ENCODE measurements at regions not wholly inside any gene's neighbourhood (a gene's known extent, or its start where the extent isn't known, plus 50 kb on each side); places are given as distances from the start of the nearest gene placed in this dataset.

- Histone ChIP-seq H3K27ac (ENCODE audit: low read depth, low read length, poor library complexity, severe bottlenecking) (no peak overlapping the region), H3K9me3 (ENCODE audit: low read depth, low read length, poor library complexity, severe bottlenecking) (no peaks in the 10 kb centered on the region), H3K27me3 (replicated peaks; ENCODE audit: insufficient read depth, low read depth, low read length, poor library complexity) (no peaks in the 10 kb centered on the region), H3K4me1 (ENCODE audit: insufficient read depth, low read length, poor library complexity, severe bottlenecking) (no peaks in the 10 kb centered on the region), H3K36me3 (ENCODE audit: insufficient read depth, low read length, poor library complexity, severe bottlenecking) (no peaks in the 10 kb centered on the region), H3K4me3 (ENCODE audit: low read depth, low read length, poor library complexity, severe bottlenecking) (no peak overlapping the region)
- intact Hi-C loops (cut with micrococcal nuclease; ENCODE audit: unreplicated experiment) = no loop called here
- BruUV-seq (replicated peaks) = no TSS peak
- ChIA-PET CTCF (no interaction called here), POLR2A (ENCODE audit: low non-redundant PET) (no interaction called here)
- TF ChIP-seq EZH2 (IDR thresholded peaks at IDR 0.05; ENCODE audit: borderline replicate concordance, low read depth, low read length, poor library complexity, severe bottlenecking) (no peak), CTCF (conservative IDR thresholded peaks at IDR 0.05; ENCODE audit: low read depth, low read length) (no peak)
- DNase-seq (ENCODE audit: low spot score) = no peak
Measured at GRCh38 chr18:46399303-46399702, 257.7 kb downstream of the LOXHD1 start.

- intact Hi-C loops (cut with micrococcal nuclease; ENCODE audit: unreplicated experiment) = loop anchor here (2.0 kb wide), 1 partner anchor 40 kb away; no protein-coding TSS in a partner anchor
- Histone ChIP-seq H3K9me3 (ENCODE audit: low read depth, low read length, poor library complexity, severe bottlenecking) (no peaks in the 10 kb centered on the region), H3K4me1 (ENCODE audit: insufficient read depth, low read length, poor library complexity, severe bottlenecking) (no peaks in the 10 kb centered on the region), H3K4me3 (ENCODE audit: low read depth, low read length, poor library complexity, severe bottlenecking) (no peak overlapping the region), H3K27me3 (replicated peaks; ENCODE audit: insufficient read depth, low read depth, low read length, poor library complexity) (no peaks in the 10 kb centered on the region), H3K36me3 (ENCODE audit: insufficient read depth, low read length, poor library complexity, severe bottlenecking) (no peaks in the 10 kb centered on the region), H3K27ac (ENCODE audit: low read depth, low read length, poor library complexity, severe bottlenecking) (no peak overlapping the region)
- no TSS peak for BruUV-seq (replicated peaks)
- TF ChIP-seq CTCF (conservative IDR thresholded peaks at IDR 0.05; ENCODE audit: low read depth, low read length) (no peak), EZH2 (IDR thresholded peaks at IDR 0.05; ENCODE audit: borderline replicate concordance, low read depth, low read length, poor library complexity, severe bottlenecking) (no peak)
- ChIA-PET POLR2A (ENCODE audit: low non-redundant PET) (no interaction called here), CTCF (no interaction called here)
- no peak for DNase-seq (ENCODE audit: low spot score)
Measured at GRCh38 chr18:46400449-46400848, 256.6 kb downstream of the LOXHD1 start.

- no peaks in the 10 kb centered on the region for H3K9me3 ChIP-seq (ENCODE audit: low read depth, low read length, poor library complexity, severe bottlenecking)
- no peak for TF ChIP-seq EZH2 (IDR thresholded peaks at IDR 0.05; ENCODE audit: borderline replicate concordance, low read depth, low read length, poor library complexity, severe bottlenecking)
- no peak for TF ChIP-seq CTCF (conservative IDR thresholded peaks at IDR 0.05; ENCODE audit: low read depth, low read length)
- intact Hi-C loops (cut with micrococcal nuclease; ENCODE audit: unreplicated experiment) = loop anchor here (2.0 kb wide), 1 partner anchor 41 kb away; no protein-coding TSS in a partner anchor
- H3K27me3 ChIP-seq (replicated peaks; ENCODE audit: insufficient read depth, low read depth, low read length, poor library complexity) = no peaks in the 10 kb centered on the region
- H3K4me1 ChIP-seq (ENCODE audit: insufficient read depth, low read length, poor library complexity, severe bottlenecking) = no peaks in the 10 kb centered on the region
- POLR2A ChIA-PET (ENCODE audit: low non-redundant PET) = no interaction called here
- no TSS peak for BruUV-seq (replicated peaks)
- CTCF ChIA-PET = no interaction called here
- H3K4me3 ChIP-seq (ENCODE audit: low read depth, low read length, poor library complexity, severe bottlenecking) = no peak overlapping the region
- no peaks in the 10 kb centered on the region for H3K36me3 ChIP-seq (ENCODE audit: insufficient read depth, low read length, poor library complexity, severe bottlenecking)
- no peak for DNase-seq (ENCODE audit: low spot score)
- H3K27ac ChIP-seq (ENCODE audit: low read depth, low read length, poor library complexity, severe bottlenecking) = no peak overlapping the region
Measured at GRCh38 chr18:46401486-46402070, 255.4 kb downstream of the LOXHD1 start.

Measured in A673 (cell line).